Esophagus muscularis mucosa (tissue), 4 donors: ENCODE measurements at regions not wholly inside any gene's neighbourhood (a gene's known extent, or its start where the extent isn't known, plus 50 kb on each side); places are given as distances from the start of the nearest gene placed in this dataset.

Experiments
- CTCF ChIP-seq, 3 experiments: fragments of 200-600 bp in 2 of 3; fragments of 450-650 bp in 1 of 3; sonication (generic) in 2 of 3; IDR thresholded peaks; one replicate each; pipeline ENCODE4 v1.5.1; 2017 to 2019; ENCODE audit warnings: antibody characterized with exemption in 3 of 3, mild to moderate bottlenecking in 2 of 3, moderate library complexity in 1 of 3
- EP300 ChIP-seq: sonication (generic); formaldehyde crosslinking; IDR thresholded peaks from one replicate; pipeline ENCODE4 v1.6.1; 2017; ENCODE audit warnings: antibody characterized with exemption
- POLR2A ChIP-seq: fragments of 450-650 bp; IDR thresholded peaks from one replicate; pipeline ENCODE4 v1.6.1; 2017; ENCODE audit warnings: antibody characterized with exemption, moderate library complexity, mild to moderate bottlenecking, low read depth

- TF ChIP-seq CTCF (IDR thresholded peaks at IDR 0.05) (no peak), EP300 (no peak), POLR2A (no peak)
Observed at GRCh38 chr9:89744730-89745129, 139.9 kb downstream of the GADD45G start.
